ENCODE measurements at regions not wholly inside any gene's neighbourhood (a gene's known extent, or its start where the extent isn't known, plus 50 kb on each side); places are given as distances from the start of the nearest gene placed in this dataset.
"Not testable (repeated sequence)": the region's sequence is repeated elsewhere in the genome, so short reads cannot be mapped to it uniquely, and the experiment has no call there.

DNA sequence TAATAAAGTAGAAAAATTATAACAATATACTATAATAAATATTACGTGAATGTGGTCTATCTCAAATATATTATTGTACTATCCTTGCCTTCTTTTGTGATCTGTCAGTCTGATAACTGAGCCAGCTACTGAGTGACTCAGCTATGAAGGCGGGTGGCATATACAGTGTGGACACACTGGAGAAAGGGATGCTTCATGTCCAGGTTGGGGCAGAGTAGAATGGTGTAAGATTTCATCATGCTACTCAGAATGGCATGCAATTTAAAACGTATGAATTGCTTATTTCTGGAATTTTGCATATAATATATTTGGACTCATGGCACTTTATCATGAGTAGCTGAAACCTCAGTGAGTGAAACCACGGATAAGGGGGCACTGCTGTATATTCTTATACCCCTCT is 172.9 kb upstream of the TBC1D5 start:
- in situ Hi-C loops (cut with HindIII; ENCODE audit: low sequenced_read_pairs), result no loop called here

DNA sequence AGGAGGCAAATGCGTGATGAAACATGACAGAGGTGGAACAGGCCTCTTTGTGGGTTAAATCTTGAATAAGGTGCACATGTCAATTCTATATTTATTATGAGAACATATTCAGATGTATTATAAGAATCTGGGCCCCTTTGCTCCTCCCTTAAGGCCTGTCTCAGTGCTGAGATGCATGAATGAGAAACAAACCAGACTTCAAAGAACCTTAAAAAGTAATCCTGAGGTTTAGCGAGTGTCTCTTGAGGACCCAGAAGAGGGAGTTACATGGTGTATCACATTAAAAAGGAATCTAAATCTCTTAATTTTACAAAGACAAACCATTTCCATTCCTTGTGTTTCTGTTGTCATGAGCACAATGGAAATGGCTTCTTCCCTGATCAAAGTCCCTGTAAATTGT is 170.9 kb upstream of the TBC1D5 start:
- in situ Hi-C loops (cut with HindIII; ENCODE audit: low sequenced_read_pairs), result no loop called here

DNA sequence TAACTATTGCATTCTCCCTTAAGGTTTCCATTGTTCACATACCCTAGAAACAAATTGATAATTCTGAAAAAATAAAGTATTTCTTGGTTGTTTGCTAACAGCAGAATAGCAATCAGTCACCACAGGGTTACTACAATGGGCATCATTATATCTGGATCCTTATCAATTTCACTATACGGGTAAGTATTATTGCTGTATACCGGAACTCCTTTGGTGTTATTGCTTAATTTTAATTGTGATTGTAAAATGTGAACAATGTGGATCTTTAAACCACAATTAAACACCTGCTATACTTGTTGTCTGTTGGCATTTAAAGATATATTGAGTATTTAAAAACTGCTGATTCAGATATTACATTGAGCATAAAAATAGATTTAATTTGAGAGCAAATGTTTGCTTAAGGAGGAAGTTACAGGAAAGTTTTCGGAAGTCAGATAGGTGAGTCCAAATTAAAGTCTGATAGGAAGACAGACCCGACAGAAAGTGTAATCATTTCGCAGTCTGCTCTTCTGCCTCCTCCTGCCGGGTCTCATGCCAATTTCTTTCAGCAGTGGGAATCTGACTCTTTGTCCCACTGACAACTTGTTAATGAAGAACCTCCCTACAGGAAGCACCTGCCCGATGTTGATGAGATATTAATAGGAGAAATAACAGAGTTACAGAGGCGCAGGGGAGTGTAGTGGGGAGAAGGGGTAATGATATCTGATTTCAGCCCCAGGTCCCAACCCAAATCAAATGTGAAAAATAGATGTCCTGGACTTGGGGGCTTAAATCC is 169.7 kb upstream of the TBC1D5 start:
- in situ Hi-C loops (cut with HindIII; ENCODE audit: low sequenced_read_pairs), result no loop called here

DNA sequence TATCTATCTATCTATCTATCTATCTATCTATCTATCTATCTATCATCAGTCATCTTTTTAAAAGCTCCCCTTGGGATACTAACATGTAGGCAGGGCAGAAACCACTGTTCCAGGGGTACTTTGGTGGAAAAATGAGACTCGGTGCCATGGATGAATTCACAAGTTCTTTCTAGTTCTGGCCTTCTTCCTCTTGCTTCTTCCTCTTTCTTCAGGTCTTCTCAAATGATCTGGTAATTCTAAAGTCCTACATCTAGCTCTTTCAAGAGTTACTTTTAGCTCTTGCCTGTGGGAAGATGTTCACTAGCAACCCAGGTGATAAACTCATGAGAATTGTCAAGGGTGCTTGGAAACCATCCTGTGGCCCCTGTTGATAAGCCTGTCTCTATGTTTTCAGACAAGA is 168.5 kb upstream of the TBC1D5 start:
- in situ Hi-C loops (cut with HindIII; ENCODE audit: low sequenced_read_pairs), result no loop called here

DNA sequence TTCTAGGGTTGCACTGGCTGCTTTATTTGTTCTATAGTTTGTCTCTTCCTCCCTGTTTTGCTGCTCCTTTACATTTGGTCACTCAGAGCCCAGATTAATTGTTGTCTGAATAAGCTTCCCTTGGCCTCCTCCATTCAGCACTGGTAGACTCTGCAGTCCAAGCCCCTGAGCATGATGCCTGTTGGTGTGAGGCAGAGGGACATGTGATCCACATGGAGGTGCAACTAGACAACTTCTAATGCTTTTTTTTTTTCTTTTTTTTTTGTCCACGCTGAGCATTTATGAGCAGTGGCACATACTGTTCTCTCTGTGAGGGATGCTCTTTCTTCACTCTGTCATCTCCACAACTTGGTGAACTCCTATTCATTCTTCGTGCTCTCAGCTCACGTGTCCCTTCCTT is 167.3 kb upstream of the TBC1D5 start:
- in situ Hi-C loops (cut with HindIII; ENCODE audit: low sequenced_read_pairs), result no loop called here

DNA sequence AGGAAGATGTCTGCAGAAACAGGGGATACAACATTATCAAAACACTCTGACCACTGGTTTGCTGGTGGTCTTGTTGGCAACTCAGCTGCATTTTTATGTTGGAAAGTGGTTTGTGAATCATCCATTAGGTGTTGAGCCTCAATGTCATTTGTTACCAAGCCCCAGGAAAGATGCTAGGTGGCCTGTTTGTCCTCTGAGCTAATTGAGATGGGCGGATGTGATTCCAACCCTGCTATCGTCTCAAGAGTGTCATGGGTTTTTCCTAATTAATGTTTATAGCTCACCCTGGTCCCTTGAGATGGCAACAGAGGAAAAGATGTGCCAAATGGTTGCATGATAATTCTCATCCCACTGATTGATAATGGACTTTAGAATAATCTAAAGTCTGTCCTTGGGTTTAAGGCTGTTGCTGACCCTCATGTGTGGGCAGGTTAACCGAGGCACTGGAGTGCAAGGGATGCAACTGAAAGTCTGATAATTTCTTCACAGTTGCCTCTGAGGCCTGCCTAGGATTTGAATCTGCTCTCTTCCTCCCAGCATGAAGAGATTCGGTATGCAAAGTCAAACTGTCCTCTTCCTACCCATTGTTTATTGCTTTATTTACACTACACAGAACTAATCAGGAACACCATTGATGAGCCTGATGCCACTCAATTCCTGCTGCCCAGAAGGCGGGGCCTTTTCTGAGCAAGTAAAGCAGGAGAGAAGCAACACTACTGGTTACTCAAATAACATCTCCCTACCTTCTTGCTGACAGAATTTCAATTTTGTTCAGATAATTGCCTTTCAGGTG is 166.2 kb upstream of the TBC1D5 start:
- in situ Hi-C loops (cut with HindIII; ENCODE audit: low sequenced_read_pairs), result no loop called here

DNA sequence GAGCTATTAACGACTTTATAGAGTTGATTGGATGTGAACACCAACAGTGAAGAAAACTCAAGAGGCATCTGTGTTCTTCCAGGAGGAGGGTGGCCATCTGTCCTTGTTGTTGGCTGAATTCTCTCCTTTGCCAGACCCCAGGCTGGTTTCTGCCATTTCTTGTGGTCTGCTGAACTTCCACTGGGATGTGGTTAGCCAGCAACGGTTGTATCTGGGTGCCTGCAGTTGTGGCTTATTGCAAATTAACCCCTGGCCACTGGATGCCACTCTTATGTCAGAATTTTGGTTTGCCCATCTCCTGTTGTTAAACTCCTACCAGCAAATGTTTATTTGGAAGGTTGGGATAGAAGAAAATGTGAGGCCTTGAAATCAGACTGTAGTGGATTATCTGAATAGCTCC is 163.6 kb upstream of the TBC1D5 start:
- in situ Hi-C loops (cut with HindIII; ENCODE audit: low sequenced_read_pairs), result no loop called here

DNA sequence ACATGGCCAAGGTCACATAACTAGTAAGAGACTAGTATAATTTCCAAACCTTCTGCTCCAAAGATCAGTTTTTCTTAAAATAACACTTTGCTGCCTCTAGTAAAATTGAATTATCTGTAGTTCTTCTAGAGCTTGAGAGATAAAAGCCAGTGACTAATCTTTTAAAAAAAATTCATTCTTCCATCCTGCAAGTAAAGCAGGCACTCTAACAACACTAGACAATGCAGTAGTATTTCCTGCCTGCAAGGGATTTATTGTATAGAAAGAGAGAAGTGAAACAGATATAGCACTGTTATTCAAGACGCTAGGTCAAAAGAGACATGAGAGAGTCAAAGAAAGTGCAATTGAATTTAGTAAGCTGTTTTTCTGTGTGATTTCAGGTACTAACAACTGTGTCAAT is 159.5 kb upstream of the TBC1D5 start:
- in situ Hi-C loops (cut with HindIII; ENCODE audit: low sequenced_read_pairs), result no loop called here

DNA sequence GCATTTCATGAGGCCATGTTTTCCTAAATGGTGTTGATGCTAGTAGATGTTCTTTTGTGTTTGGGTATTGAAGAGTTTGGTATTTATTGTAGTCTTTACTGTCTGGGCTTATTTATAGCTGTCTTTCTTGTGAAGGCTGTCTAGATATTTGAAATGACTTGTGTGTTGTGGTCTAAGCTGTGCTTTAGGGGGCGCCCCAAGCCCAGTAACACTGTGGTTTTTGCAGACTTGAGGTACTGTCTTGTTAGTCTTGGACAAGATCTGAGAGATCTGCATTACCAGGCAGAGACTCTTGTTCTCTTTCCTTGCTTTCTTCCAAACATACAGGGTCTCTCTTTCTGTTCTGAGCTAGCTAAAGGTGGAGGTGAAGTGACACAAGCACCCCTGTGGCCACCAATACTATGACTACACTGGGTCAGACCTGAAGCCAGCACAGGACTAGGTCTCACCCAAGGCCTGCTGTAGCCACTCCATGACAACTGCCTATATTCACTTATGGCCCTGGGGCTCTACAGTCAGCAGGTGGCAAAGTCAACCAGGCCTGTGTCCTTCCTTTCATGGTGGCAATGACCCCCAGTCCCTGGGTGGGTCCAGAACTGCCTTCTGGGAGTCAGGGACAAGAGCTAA is 152.1 kb upstream of the TBC1D5 start:
- in situ Hi-C loops (cut with HindIII; ENCODE audit: low sequenced_read_pairs), result no loop called here

DNA sequence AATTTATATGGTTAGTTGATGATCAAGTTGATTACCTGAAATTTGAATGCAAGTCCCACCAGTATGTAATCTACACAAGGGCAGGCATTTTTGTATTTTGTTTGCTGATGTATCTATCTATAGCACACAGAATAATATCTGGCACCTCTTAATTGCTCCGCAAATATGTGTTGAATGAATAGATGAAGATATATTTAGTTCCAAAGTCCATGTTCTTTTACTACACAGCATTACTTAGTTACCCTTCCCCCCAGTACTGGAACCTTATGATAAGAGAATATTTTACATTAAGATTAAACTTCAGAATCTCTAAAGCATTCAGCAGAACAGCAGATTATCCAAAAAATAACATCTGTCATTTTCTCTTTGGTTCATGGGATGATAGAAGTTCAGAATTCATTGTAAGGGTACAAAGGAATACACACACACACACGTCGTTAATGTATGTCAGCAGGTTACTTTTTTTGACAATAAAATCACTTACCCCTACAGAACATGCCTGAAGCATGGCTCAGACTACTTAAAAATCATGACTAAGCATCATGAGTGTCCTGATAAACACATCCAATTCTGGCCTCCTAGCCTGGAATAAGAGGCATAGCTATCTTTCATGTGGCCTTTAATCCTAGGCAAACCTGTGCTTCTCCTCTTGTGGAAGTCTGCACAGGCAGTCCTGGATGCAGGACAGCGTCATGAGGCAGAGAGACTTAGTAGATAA is 148.9 kb upstream of the TBC1D5 start:
- in situ Hi-C loops (cut with HindIII; ENCODE audit: low sequenced_read_pairs), result no loop called here

DNA sequence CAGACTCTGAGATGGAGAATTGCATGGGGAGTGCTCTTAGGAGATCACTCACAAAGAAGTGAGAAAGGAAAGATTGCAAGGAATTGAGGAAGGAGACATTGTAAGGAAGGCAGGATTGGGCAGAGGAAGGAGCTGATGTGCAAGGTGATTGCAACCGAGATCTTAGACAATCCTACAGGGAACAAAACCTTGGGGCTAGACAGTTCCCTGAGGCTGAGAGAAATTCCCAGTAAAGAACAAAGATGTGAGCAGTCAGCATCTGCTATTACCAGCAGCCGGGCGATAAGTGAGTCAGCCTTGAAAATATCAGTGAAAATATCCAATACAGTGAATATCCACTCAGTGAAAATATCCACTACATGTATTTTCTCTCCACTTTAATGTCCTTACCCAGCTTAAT is 143.6 kb upstream of the TBC1D5 start:
- in situ Hi-C loops (cut with HindIII; ENCODE audit: low sequenced_read_pairs), result no loop called here

DNA sequence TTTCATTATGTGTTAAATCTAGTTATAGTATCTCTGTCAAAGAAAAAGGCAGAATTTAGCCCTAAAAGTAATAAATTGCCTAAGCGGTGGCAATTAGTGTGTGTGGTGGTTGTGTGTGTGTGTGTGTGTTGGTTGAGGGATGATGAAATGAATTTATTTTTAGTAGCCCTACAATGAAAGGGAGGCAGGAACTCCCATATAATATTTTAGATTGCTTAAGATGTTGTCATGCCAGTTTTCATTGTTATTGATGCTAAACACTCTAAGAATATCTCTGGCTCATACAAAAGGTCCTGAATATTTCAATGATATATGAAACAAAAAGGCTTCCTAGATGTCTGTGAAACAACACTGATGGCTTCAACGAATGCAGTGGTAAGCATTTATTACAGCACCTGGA is 140.6 kb upstream of the TBC1D5 start:
- in situ Hi-C loops (cut with HindIII; ENCODE audit: low sequenced_read_pairs), result no loop called here

DNA sequence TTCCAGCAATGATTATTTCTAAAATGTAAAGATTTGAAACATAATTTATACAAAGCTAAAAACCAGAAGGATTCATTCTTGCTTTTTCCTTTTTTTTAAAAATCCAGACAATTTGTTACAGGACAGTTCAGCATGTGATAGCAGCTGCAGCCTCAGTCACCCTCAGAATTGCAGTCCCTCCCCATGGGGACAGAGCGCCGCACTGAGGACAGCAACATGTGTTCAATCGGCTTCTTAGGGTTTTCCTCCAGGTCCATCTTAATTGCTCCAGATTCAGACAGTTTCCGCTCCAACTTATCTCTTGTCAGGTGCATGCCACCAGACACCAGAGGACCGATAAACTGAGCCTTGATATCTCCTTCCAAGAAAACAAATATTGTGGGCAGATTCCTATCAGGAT is 134.9 kb upstream of the TBC1D5 start:
- in situ Hi-C loops (cut with HindIII; ENCODE audit: low sequenced_read_pairs), result no loop called here

DNA sequence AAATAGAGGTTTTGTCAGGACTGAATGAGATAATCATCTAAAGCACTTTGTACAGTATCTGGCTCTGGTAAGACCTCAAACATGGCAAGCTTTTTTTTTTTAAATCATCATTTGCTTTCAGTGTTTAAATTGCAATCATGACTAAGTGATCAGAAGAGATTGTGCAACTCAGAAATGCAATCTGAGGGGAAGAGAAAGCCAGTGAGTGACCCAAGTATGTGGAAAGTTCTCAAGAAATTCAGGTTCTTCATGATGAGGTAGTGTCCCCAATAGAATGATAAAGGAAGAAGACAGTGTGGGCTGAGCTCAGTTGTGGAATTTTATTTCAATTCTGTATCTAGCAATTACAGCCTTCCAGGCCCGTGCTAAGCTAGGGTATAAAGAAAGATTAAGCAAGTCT is 132.2 kb upstream of the TBC1D5 start:
- in situ Hi-C loops (cut with HindIII; ENCODE audit: low sequenced_read_pairs), result no loop called here

DNA sequence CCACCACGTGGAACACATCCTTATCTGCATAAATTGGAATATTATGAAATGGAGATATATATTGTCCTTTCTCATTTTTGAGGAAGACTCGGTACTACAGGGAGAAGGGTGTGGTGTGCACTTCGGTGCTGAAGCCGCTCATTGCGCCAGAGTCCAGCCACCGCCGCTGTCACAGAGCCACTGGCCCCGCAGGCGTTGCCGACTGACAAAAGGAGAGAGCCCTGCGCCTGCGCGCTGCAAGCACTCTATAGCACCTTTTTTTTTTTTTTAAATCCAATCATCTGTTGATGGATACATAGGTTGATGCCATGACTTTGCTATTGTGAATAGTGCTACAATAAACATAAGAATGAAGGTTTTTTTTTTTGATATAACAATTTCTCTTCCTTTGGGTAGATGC is 130.0 kb upstream of the TBC1D5 start:
- in situ Hi-C loops (cut with HindIII; ENCODE audit: low sequenced_read_pairs), result no loop called here

DNA sequence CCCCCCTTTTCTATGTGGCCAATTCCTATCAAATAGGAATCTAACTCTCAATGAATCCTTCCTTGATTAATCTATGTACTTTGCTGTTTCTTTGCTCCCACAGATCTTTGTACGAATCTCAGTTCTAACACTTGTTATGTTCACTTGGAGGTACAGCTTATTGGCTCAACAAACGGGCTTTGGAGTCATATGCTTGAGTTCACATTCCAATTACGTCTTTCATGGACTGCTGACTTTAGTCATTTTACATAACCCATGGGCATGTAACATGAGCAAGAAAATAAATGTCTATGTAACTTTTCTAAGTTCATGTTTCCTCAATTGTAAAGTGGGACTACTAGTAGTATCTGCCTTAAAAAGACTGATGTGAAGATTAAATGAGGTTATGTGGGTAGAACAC is 123.2 kb upstream of the TBC1D5 start:
- in situ Hi-C loops (cut with HindIII; ENCODE audit: low sequenced_read_pairs), result no loop called here

DNA sequence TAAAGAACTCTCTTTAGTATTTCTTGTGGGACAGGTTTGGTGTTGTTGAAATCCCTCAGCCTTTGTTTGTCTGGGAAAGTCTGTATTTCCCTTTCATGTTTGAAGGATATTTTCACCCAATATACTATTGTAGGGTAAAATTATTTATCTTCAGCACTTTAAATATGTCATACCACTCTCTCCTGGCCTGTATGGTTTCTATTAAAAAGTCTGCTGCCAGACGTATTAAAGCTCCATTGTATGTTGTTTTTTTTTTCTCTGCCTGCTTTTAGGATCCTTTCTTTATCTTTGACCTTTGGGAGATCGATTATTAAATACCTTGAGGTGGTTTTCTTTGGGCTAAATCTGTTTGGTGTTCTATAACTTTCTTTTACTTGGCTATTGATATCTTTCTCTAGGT is 119.0 kb upstream of the TBC1D5 start:
- in situ Hi-C loops (cut with HindIII; ENCODE audit: low sequenced_read_pairs), result no loop called here

DNA sequence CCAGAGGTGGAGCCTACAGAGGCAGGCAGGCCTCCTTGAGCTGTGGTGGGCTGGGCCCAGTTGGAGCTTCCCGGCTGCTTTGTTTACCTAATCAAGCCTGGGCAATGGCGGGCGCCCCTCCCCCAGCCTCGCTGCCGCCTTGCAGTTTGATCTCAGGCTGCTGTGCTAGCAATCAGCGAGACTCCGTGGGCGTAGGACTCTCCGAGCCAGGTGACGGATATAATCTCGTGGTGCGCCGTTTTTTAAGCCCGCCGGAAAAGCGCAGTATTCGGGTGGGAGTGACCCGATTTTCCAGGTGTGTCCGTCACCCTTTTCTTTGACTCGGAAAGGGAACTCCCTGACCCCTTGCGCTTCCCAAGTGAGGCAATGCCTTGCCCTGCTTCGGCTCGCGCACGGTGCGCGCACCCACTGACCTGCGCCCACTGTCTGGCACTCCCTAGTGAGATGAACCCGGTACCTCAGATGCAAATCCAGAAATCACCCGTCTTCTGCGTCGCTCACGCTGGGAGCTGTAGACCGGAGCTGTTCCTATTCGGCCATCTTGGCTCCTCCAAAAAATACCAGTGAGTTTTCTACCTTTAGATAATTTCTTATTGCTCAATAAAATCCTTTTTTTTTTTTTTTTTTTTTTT is 118.5 kb upstream of the TBC1D5 start:
- in situ Hi-C loops (cut with HindIII; ENCODE audit: low sequenced_read_pairs), result not testable (repeated sequence)

DNA sequence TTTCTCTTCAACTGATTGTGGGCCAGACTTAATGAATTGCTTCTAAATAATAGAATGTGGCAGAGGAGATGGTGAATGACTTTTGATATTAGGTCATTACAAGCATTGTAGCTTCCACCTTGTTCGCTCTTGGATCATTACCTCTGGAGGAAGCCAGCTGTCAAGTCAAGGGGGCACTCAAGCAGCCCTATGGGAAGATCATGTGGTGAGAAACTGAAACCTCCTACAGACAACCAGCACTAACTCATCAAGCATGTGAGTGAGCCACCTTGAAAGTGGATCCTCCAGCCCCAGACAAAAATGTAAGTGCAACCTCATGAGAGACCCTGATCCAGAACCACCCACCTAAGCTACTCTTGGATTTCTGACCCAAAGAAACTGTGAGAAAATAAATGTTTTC is 109.8 kb upstream of the TBC1D5 start:
- in situ Hi-C loops (cut with HindIII; ENCODE audit: low sequenced_read_pairs), result no loop called here

DNA sequence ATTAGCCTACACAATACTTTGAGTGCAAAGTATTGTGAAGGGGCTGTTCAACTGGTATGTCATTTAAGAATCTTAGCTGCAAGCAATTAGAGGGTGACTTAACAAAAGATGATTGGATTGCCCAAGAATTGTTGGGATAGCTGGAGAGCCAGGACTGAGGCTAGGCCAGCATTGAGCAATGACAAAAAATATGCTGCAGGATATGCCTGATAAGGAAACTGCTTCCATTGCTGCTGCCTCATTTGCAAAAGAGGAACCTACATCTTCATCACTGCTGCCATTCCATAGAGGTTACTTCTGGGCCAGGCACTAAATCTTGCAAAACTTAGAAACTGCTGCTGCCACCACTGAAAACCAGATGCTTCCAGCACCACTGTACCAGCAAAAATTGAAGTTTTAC is 108.0 kb upstream of the TBC1D5 start:
- in situ Hi-C loops (cut with HindIII; ENCODE audit: low sequenced_read_pairs), result no loop called here

DNA sequence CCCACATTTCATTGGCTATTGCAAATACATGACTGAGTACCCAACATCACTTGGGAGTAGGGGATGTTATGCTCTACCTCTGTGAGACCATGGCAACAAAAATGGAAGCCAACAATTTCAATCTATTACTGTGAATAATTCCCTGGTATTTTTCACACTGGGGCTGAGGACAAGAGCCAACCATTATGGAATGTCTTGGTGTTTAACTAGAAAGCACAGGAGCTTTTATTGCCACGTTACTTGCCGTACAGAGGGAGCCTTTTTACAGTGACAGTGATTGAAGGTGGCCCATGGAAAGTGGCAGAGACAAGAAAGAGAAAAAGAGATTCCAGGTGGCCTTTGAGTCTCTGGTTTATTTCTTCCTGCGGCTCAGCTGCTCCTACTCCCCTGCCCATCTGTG is 105.7 kb upstream of the TBC1D5 start:
- in situ Hi-C loops (cut with HindIII; ENCODE audit: low sequenced_read_pairs), result loop anchor here (25.0 kb wide), 1 partner anchor 411 kb away; no protein-coding TSS in a partner anchor

All from DLD1 (cell line).